ENCODE measurements at regions not wholly inside any gene's neighbourhood (a gene's known extent, or its start where the extent isn't known, plus 50 kb on each side); places are given as distances from the start of the nearest gene placed in this dataset.

DNA sequence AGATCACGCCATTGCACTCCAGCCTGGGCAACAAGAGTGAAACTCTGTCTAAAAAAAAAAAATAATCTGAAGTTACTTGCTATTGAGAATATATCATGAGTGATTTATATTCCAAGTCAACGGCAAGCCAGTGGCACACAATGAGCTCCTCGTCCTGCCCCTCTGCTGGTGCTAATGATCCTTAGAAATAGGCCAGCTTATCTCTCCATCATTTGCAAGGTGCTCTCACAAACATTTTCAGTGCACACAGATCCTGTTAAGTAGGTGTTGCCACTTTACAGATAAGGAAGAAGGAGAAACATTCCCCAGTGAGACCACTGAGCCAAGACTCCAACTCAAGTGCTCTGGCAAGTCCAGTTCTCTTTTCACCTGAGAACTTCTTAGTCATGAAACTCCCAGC is 91.3 kb upstream of the GPR45 start:
- Histone ChIP-seq H3K4me1 (ENCODE audit: low read depth) (no peaks in the 10 kb centered on the region), H3K36me3 (no peaks in the 10 kb centered on the region), H3K27ac (no peak overlapping the region), H3K27me3 (peaks cover under 1% of the 10 kb centered on the region), H3K4me3 (no peak overlapping the region), H3K9me3 (ENCODE audit: low read depth) (no peaks in the 10 kb centered on the region)
- no peak for DNase-seq (ENCODE audit: low read depth in 1 of 2, low spot score in 1 of 2)
- TF ChIP-seq, protein P1, sequence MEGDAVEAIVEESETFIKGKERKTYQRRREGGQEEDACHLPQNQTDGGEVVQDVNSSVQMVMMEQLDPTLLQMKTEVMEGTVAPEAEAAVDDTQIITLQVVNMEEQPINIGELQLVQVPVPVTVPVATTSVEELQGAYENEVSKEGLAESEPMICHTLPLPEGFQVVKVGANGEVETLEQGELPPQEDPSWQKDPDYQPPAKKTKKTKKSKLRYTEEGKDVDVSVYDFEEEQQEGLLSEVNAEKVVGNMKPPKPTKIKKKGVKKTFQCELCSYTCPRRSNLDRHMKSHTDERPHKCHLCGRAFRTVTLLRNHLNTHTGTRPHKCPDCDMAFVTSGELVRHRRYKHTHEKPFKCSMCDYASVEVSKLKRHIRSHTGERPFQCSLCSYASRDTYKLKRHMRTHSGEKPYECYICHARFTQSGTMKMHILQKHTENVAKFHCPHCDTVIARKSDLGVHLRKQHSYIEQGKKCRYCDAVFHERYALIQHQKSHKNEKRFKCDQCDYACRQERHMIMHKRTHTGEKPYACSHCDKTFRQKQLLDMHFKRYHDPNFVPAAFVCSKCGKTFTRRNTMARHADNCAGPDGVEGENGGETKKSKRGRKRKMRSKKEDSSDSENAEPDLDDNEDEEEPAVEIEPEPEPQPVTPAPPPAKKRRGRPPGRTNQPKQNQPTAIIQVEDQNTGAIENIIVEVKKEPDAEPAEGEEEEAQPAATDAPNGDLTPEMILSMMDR (IDR thresholded peaks at IDR 0.05; ENCODE audit: low read depth, low read length) = no peak

DNA sequence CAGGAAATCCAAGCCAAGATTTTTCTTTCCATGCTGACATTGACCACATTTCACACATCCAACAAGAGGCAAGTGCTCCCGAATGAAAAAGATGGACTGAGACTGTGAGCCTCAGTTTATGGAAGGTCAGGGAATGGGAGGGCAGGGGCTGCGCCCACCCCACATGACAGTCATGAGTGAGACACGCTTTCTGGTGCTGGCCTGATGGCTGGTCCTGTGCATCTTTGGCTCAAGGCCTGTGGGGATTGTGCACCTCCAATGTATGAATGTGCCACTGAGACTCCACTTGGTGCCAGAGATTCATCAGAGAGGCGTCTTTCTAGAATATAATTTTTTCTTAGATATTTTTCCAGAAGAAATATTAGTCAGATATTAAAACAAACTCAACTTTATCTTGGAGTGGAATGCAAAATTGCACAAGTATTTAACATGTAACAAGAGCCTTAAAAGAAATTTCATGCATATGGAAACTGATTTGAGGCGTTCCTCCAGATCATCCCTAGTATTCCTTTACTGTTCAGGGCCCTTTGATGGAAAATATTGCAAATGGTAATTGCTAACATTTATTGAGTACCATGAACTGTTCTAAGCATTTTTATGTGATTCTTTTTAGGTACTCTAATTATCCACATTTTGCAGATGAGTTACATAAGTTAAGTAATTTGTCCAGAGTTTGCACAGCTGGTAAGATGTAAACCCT is 87.3 kb upstream of the GPR45 start:
- Histone ChIP-seq H3K4me3 (no peak overlapping the region), H3K27me3 (no peaks in the 10 kb centered on the region), H3K4me1 (ENCODE audit: low read depth) (no peaks in the 10 kb centered on the region), H3K36me3 (no peaks in the 10 kb centered on the region), H3K27ac (no peak overlapping the region), H3K9me3 (ENCODE audit: low read depth) (no peaks in the 10 kb centered on the region)
- TF ChIP-seq, protein P1 (IDR thresholded peaks at IDR 0.05; ENCODE audit: low read depth, low read length) = no peak
- DNase-seq (ENCODE audit: low read depth in 1 of 2, low spot score in 1 of 2) = no peak

DNA sequence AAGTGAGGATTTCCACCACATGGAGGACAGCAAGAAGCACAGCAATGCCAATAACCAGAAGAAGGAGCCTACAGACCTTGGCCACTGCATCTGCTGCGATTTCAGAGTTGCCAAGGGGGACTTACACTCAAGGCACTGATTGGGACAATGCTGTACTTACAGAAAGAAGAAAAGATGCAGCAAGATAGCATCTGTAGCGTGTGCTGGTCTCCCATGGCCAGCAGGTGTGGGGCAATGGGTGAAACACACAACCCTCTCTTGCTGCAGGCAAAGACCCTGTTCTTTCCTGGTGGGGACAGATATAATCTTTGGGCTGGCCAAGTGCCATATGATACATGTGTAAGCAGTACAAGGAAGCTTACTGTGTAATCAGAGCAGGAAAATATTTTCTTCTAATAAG is 85.4 kb upstream of the GPR45 start:
- no peaks in the 10 kb centered on the region for H3K27me3 ChIP-seq
- TF ChIP-seq, protein P1 (IDR thresholded peaks at IDR 0.05; ENCODE audit: low read depth, low read length) = no peak
- H3K36me3 ChIP-seq = no peaks in the 10 kb centered on the region
- no peak overlapping the region for H3K27ac ChIP-seq
- no peaks in the 10 kb centered on the region for H3K4me1 ChIP-seq (ENCODE audit: low read depth)
- no peaks in the 10 kb centered on the region for H3K9me3 ChIP-seq (ENCODE audit: low read depth)
- no peak overlapping the region for H3K4me3 ChIP-seq
- no peak for DNase-seq (ENCODE audit: low read depth in 1 of 2, low spot score in 1 of 2)

DNA sequence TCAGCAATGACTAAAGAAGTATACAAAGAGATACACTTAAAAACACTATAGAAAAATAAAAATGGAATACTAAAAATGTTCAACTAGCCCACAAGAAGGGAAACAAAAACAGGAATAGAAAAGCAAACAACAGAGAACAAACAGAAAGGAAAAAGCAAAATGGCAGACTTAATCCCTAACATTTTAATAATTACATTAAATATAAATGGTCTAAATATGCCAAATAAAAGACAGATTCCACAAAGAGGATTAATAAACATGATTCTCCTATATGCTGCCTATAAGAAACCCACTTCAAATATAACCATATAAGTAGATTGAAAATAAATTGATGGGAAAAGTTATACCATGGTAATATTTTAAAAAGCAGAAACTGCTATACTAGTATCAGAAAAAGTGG is 83.5 kb upstream of the GPR45 start:
- Histone ChIP-seq H3K27me3 (no peaks in the 10 kb centered on the region), H3K9me3 (ENCODE audit: low read depth) (no peaks in the 10 kb centered on the region), H3K4me1 (ENCODE audit: low read depth) (no peaks in the 10 kb centered on the region), H3K36me3 (no peaks in the 10 kb centered on the region), H3K4me3 (no peak overlapping the region), H3K27ac (no peak overlapping the region)
- TF ChIP-seq, protein P1 (IDR thresholded peaks at IDR 0.05; ENCODE audit: low read depth, low read length) = no peak
- no peak for DNase-seq (ENCODE audit: low read depth in 1 of 2, low spot score in 1 of 2)

DNA sequence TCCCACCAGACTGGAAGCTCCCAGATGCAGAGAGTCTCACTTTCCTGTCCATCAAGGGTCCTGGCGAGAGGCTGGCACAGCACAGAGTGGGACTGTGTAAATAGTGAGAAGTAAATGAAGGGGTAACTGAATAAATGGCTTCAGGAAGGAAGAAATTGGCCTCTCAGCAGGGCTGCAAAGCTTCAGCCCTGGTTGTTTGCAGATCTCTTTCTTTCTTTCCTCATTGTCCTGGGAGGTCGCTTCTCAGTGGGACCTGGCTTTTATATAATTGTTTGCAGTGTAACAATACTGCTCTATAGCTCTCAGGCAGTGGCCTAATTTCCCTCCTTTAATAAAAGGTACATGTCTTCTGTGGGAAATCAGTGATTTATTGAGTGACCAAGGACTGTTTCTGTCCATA is 74.9 kb upstream of the GPR45 start:
- Histone ChIP-seq H3K27me3 (no peaks in the 10 kb centered on the region), H3K36me3 (no peaks in the 10 kb centered on the region), H3K27ac (no peak overlapping the region), H3K4me1 (ENCODE audit: low read depth) (no peaks in the 10 kb centered on the region), H3K9me3 (ENCODE audit: low read depth) (no peaks in the 10 kb centered on the region), H3K4me3 (no peak overlapping the region)
- no peak for DNase-seq (ENCODE audit: low read depth in 1 of 2, low spot score in 1 of 2)
- TF ChIP-seq, protein P1 (IDR thresholded peaks at IDR 0.05; ENCODE audit: low read depth, low read length) = no peak
